Upper lobe of right lung (tissue), 1 donor: ENCODE measurements at regions not wholly inside any gene's neighbourhood (a gene's known extent, or its start where the extent isn't known, plus 50 kb on each side); places are given as distances from the start of the nearest gene placed in this dataset.
"Not testable (repeated sequence)": the region's sequence is repeated elsewhere in the genome, so short reads cannot be mapped to it uniquely, and the experiment has no call there.

Source experiments
- ATAC-seq: fragments of 200-7000 bp; cut with Tn5 transposase; one replicate; pipeline ENCODE4 v1.9.1; 2020; ENCODE audit warnings: mild to moderate bottlenecking, moderate library complexity
- DNase-seq: peaks from one replicate; pipeline ENCODE4 v3.0.0-alpha.2; 2020
- H3K27ac ChIP-seq: fragments of 200-600 bp; one replicate; pipeline ENCODE4 v1.8.0; 2022
- H3K27me3 ChIP-seq: fragments of 200-600 bp; one replicate; pipeline ENCODE4 v1.8.0; 2022; ENCODE audit warnings: mild to moderate bottlenecking
- H3K36me3 ChIP-seq: fragments of 200-600 bp; one replicate; pipeline ENCODE4 v1.8.0; 2022
- H3K4me1 ChIP-seq: fragments of 200-600 bp; one replicate; pipeline ENCODE4 v1.8.0; 2022
- H3K4me3 ChIP-seq: fragments of 200-600 bp; one replicate; pipeline ENCODE4 v1.8.0; 2022; ENCODE audit warnings: mild to moderate bottlenecking
- H3K9me3 ChIP-seq: fragments of 200-600 bp; one replicate; pipeline ENCODE4 v1.8.0; 2022
- CTCF ChIP-seq: fragments of 200-600 bp; IDR thresholded peaks from one replicate; pipeline ENCODE4 v1.8.0; 2022; ENCODE audit warnings: antibody characterized with exemption
- intact Hi-C: fragments of 100-400 bp; cut with DNase I; formaldehyde crosslinking; loops from one replicate; pipeline ENCODE4 v1.11.0; 2022
- donor health status: DM: no; HTN: yes; CAD: no; lungs with severe emphysema.

GRCh38 chr20:55415567-55416142, 589.7 kb downstream of the CBLN4 start:
- Histone ChIP-seq H3K36me3 (no peaks in the 10 kb centered on the region), H3K4me1 (no peaks in the 10 kb centered on the region), H3K9me3 (no peaks in the 10 kb centered on the region), H3K27ac (no peak overlapping the region), H3K4me3 (no peak overlapping the region), H3K27me3 (no peaks in the 10 kb centered on the region)
- intact Hi-C loops: no loop called here
- no peak for DNase-seq
- no peak for ATAC-seq
- TF ChIP-seq CTCF: peak; percentile 31

DNA sequence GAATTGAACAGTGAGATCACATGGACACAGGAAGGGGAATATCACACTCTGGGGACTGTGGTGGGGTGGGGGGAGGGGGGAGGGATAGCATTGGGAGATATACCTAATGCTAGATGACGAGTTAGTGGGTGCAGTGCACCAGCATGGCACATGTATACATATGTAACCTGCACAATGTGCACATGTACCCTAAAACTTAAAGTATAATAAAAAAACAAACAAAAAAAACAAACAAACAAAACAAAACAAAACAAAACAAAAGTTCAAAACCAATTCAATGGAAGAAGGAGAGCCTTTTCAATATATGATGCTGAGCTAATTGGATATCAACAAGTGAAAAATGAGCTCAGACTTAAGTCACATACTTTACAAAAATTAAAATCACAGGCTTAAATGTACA, 592.8 kb downstream of the CBLN4 start:
- intact Hi-C loops, H3K36me3 ChIP-seq, H3K9me3 ChIP-seq, H3K27me3 ChIP-seq, H3K4me3 ChIP-seq, DNase-seq, ATAC-seq, H3K27ac ChIP-seq, H3K4me1 ChIP-seq: not testable (repeated sequence)

- intact Hi-C loops: no loop called here
- DNase-seq (no peak), ATAC-seq (no peak)
- H3K4me1 ChIP-seq: no peaks in the 10 kb centered on the region
- H3K27ac ChIP-seq: no peak overlapping the region
- no peaks in the 10 kb centered on the region for H3K9me3 ChIP-seq
- H3K27me3 ChIP-seq: no peaks in the 10 kb centered on the region
- TF ChIP-seq CTCF: no peak
- H3K36me3 ChIP-seq: no peaks in the 10 kb centered on the region
- no peak overlapping the region for H3K4me3 ChIP-seq
These were observed 598.4 kb downstream of the CBLN4 start for GRCh38 chr20:55406891-55407290.

- Histone ChIP-seq H3K27me3 (no peaks in the 10 kb centered on the region), H3K4me1 (no peaks in the 10 kb centered on the region), H3K9me3 (no peaks in the 10 kb centered on the region), H3K4me3 (no peak overlapping the region), H3K36me3 (no peaks in the 10 kb centered on the region), H3K27ac (no peak overlapping the region)
- no peak for DNase-seq
- ATAC-seq: no peak
- intact Hi-C loops: no loop called here
- no peak for TF ChIP-seq CTCF
These were observed 610.7 kb downstream of the CBLN4 start for GRCh38 chr20:55394592-55394991.

DNA sequence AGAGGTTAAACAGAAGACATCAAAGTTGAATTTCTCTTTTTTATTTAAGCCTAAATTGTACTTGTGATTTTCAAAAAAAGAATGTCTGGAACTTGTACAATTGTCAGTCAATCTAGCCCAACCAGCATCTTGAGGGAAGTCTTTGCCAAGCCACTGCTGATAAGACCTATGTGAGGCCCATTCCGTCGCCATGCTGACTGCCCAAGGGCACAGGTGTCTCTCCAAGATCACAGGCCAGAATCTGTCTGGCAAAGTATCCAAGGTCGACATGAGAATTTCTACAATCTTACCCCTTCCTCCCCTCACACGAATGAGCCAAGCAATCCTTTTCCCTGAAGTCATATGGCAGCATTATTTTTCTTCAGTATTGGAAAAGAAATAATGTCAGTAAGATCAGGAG, 614.5 kb downstream of the CBLN4 start:
- no peak for TF ChIP-seq CTCF
- no peak overlapping the region for H3K27ac ChIP-seq
- H3K36me3 ChIP-seq: no peaks in the 10 kb centered on the region
- no peak for ATAC-seq
- H3K4me1 ChIP-seq: no peaks in the 10 kb centered on the region
- H3K9me3 ChIP-seq: no peaks in the 10 kb centered on the region
- H3K27me3 ChIP-seq: no peaks in the 10 kb centered on the region
- DNase-seq: no peak
- no peak overlapping the region for H3K4me3 ChIP-seq
- intact Hi-C loops: no loop called here

DNA sequence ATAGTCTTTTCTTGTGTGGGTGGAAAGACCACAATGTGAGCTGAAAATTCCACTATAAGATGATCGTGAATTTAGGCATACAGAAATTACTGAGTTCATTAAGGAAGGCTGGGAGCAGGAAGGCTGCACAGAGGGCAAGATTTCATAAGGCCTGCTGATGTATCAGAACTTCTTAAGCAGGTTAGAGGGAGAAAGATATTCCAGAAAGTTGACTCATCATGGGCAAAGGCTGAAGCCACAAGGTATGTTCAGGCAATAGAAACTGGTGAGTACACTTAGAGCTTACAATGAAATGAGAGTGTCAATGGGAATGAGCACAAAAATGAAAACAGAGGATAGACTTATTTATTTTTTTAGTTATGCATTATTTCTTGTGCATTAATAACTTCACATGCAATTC, 618.6 kb downstream of the CBLN4 start:
- H3K4me1 ChIP-seq: no peaks in the 10 kb centered on the region
- H3K27me3 ChIP-seq: no peaks in the 10 kb centered on the region
- TF ChIP-seq CTCF: no peak
- H3K4me3 ChIP-seq: no peak overlapping the region
- no peaks in the 10 kb centered on the region for H3K36me3 ChIP-seq
- H3K27ac ChIP-seq: no peak overlapping the region
- no peaks in the 10 kb centered on the region for H3K9me3 ChIP-seq
- DNase-seq: no peak
- intact Hi-C loops: no loop called here
- no peak for ATAC-seq
